Thoracic aorta (tissue), 2 donors: ENCODE measurements at regions not wholly inside any gene's neighbourhood (a gene's known extent, or its start where the extent isn't known, plus 50 kb on each side); places are given as distances from the start of the nearest gene placed in this dataset.

Experiments used
- ATAC-seq: fragments of 150-250 bp; one replicate; pipeline ENCODE4 v1.8.0; 2017; ENCODE audit warnings: low read depth; ENCODE audit not compliant: insufficient number of reproducible peaks, low FRiP score
- DNase-seq: peaks from one replicate; pipeline ENCODE4 v3.0.0-alpha.2; 2020; ENCODE audit warnings: low spot score
- H3K27ac ChIP-seq, 2 donors: fragments of 200-600 bp; sonication (generic); 1 replicate in 1 of 2; 2 replicates in 1 of 2; pipeline ENCODE4 v1.5.1; 2016; ENCODE audit warnings: mild to moderate bottlenecking in 2 of 2, moderate library complexity in 2 of 2
- H3K27me3 ChIP-seq: fragments of 200-600 bp; sonication (generic); replicated peaks from 2 replicates; pipeline ENCODE4 v1.6.0; 2016; ENCODE audit warnings: mild to moderate bottlenecking; ENCODE audit not compliant: insufficient read depth
- H3K36me3 ChIP-seq: fragments of 200-600 bp; sonication (generic); one replicate; pipeline ENCODE4 v1.5.1; 2016
- H3K4me1 ChIP-seq, 2 donors: fragments of 200-600 bp; sonication (generic); 1 replicate in 1 of 2; 2 replicates in 1 of 2; pipeline versions ENCODE4 v1.5.1 to v1.6.0; 2016; ENCODE audit warnings: low read depth in 2 of 2, mild to moderate bottlenecking in 1 of 2; ENCODE audit not compliant: control insufficient read depth in 1 of 2
- H3K4me3 ChIP-seq: fragments of 200-600 bp; sonication (generic); 2 replicates; pipeline ENCODE4 v1.5.1; 2016; ENCODE audit warnings: mild to moderate bottlenecking
- H3K9me3 ChIP-seq: fragments of 200-600 bp; sonication (generic); 2 replicates; pipeline ENCODE4 v1.5.1; 2016
- TF ChIP-seq, protein P1 (sequence below): fragments of 200-600 bp; sonication (generic); IDR thresholded peaks from one replicate; pipeline ENCODE4 v1.5.1; 2019; ENCODE audit warnings: antibody characterized with exemption

DNA sequence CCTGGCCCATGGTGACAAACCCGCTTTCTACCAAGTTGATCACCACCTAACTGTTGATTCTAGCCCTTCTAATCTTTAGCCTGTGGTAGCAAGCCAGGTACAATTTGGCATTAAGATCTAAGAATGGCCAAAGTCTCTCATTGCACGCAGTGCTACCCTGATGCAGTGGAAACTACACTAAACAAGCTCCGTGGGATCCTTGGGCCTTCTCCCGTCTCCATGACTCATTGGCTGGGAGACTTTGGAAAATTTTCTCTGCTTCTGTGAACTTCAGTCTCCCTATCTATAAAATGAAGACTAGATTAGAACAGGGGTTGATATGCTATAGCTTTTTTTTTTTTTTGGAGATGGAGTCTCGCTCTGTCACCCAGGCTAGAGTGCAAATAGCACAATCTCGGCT lies 223.0 kb downstream of the TSHZ3 start:
- Histone ChIP-seq H3K4me1 (no peaks in the 10 kb centered on the region), H3K27ac (no peak overlapping the region), H3K27me3 (no peaks in the 10 kb centered on the region), H3K36me3 (no peaks in the 10 kb centered on the region), H3K4me3 (no peak overlapping the region), H3K9me3 (no peaks in the 10 kb centered on the region)
- TF ChIP-seq, protein P1, sequence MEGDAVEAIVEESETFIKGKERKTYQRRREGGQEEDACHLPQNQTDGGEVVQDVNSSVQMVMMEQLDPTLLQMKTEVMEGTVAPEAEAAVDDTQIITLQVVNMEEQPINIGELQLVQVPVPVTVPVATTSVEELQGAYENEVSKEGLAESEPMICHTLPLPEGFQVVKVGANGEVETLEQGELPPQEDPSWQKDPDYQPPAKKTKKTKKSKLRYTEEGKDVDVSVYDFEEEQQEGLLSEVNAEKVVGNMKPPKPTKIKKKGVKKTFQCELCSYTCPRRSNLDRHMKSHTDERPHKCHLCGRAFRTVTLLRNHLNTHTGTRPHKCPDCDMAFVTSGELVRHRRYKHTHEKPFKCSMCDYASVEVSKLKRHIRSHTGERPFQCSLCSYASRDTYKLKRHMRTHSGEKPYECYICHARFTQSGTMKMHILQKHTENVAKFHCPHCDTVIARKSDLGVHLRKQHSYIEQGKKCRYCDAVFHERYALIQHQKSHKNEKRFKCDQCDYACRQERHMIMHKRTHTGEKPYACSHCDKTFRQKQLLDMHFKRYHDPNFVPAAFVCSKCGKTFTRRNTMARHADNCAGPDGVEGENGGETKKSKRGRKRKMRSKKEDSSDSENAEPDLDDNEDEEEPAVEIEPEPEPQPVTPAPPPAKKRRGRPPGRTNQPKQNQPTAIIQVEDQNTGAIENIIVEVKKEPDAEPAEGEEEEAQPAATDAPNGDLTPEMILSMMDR = no peak
- no peak for ATAC-seq
- DNase-seq = no peak

DNA sequence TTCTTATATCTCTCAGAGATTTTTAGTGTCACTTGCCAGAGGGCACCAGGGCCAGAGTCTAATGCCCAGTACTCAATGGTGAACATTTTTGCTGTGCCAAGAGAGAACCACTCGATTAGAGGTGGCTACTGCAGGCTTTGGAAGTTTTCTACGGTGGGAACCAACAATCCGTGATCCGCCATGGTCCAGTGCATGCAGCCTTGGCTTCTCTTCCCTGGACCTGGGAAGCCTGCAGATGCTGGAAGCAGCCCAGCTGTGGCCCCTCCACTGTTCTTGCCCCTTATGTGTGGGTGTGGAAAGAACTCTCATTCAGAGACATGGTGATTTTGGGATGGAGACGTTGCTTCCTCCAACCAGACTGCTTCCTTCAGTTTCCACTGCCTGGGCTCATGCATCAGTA lies 224.2 kb downstream of the TSHZ3 start:
- H3K27ac ChIP-seq = no peak overlapping the region
- no peaks in the 10 kb centered on the region for H3K36me3 ChIP-seq
- no peaks in the 10 kb centered on the region for H3K4me1 ChIP-seq
- no peaks in the 10 kb centered on the region for H3K27me3 ChIP-seq
- no peaks in the 10 kb centered on the region for H3K9me3 ChIP-seq
- no peak overlapping the region for H3K4me3 ChIP-seq
- TF ChIP-seq, protein P1 = no peak
- DNase-seq (no peak), ATAC-seq (no peak)

DNA sequence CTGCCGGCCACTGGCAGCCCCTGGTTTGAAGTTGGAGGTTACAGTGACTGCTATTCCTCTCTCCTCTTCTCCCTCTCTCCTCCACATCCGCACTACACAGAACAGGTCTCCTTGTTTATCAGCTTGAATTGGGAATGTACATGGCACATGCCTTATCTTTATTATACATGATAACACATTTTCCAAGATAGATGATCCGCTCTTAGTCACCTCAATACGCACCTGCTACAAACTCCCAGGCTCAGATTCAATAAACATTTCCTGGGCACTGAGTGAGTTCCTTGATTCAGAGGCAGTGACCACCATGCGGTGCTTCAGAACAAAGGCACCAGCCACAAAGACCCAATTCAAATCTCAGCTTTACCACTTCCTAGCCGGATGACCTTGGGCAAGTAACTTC lies 227.7 kb downstream of the TSHZ3 start:
- TF ChIP-seq, protein P1 = no peak
- no peak for DNase-seq

DNA sequence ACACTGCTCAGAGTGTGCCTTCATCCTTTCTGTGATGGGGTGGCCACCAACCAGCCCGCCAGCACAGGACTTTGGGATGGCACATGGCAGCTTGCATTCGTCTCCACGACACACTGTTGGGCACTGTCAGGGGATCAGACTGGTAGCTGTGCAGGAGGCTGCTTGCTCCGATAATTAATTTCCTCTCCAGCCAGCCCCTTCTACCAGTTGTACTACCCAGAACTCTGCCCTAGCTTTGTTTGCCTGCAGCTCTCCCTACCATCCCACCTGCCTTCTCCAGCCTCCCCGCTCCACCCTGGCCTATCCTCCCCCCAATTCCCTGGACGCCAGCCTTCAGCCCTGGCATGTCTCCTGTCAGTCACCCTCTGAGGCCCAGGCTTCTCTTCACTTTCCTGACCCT lies 228.3 kb downstream of the TSHZ3 start:
- Histone ChIP-seq H3K4me3 (no peak overlapping the region), H3K36me3 (no peaks in the 10 kb centered on the region), H3K9me3 (no peaks in the 10 kb centered on the region), H3K4me1 (no peaks in the 10 kb centered on the region), H3K27ac (no peak overlapping the region), H3K27me3 (no peaks in the 10 kb centered on the region)
- TF ChIP-seq, protein P1 = no peak
- ATAC-seq = no peak
- no peak for DNase-seq

More for the DNA sequence above, 227.7 kb downstream of the TSHZ3 start:
- H3K27me3 ChIP-seq = no peaks in the 10 kb centered on the region
- H3K4me3 ChIP-seq = no peak overlapping the region
- no peaks in the 10 kb centered on the region for H3K36me3 ChIP-seq
- H3K9me3 ChIP-seq = no peaks in the 10 kb centered on the region
- no peak for ATAC-seq
- H3K27ac ChIP-seq = no peak overlapping the region
- no peaks in the 10 kb centered on the region for H3K4me1 ChIP-seq

DNA sequence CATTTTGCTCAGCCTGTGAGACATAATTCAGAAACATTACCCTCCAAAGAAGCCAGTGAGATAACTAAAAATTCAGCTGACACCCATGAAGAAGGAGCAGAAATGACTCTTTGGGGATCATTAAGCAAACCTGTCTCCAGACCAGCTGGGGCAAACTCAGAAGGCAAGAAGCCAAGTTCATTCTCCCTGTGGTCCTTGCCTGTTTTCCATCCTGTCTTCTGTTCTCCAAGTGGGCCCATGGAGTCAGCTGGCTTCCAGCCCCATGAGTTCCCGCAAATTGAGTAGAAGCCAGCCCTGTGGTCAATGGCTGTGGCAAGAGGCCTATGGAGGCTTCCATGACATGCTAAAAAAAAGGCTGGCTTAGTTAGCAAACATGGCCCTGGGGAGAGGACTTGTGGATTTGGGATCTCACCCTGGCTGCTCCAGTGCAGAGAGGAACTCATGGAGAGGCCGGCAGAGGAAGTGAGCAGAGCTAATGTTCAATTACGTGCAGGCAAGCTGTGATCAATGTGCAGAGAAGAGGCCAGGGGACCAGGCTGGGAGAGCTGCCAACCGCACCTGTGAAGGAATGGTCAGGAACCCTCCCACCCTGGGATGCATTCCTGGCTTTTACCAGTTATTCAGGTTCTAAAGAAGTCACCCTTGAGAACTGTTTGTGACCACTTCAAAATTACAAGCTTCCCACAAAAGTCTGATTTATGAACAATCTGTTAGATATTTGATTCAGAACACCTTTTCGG lies 229.1 kb downstream of the TSHZ3 start:
- Histone ChIP-seq H3K9me3 (no peaks in the 10 kb centered on the region), H3K4me3 (no peak overlapping the region), H3K36me3 (no peaks in the 10 kb centered on the region), H3K27me3 (no peaks in the 10 kb centered on the region), H3K4me1 (no peaks in the 10 kb centered on the region), H3K27ac (no peak overlapping the region)
- DNase-seq (no peak), ATAC-seq (no peak)
- TF ChIP-seq, protein P1 = no peak
